ENCODE measurements at regions not wholly inside any gene's neighbourhood (a gene's known extent, or its start where the extent isn't known, plus 50 kb on each side); places are given as distances from the start of the nearest gene placed in this dataset.

DNA sequence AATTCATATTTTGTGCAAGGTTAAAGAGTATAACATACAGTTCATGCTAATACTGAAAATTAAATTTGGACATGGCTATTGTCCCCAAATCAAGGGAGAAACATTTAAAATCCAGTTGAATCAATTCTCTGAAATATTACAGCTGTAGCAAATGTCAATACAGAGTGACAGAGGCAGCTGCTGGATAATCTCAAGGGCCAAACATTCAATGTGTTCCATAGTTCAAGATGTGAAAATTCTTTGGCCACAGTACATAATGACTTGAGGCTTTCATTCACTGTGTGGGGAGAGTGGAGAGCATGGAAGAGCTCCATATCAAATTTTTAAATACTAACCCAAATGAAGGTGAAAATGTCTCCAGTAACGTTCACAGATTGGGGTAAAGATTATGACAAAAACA lies 1192.8 kb upstream of the CADM2 start:
- Histone ChIP-seq H3K27me3 (ENCODE audit: insufficient read depth, low read length) (no peaks in the 10 kb centered on the region), H3K9ac (ENCODE audit: low read depth, low read length) (no peak overlapping the region), H3K9me3 (ENCODE audit: insufficient read depth, low read depth, low read length) (no peaks in the 10 kb centered on the region), H3K36me3 (ENCODE audit: insufficient read depth, low read depth, low read length) (no peaks in the 10 kb centered on the region), H3K4me1 (ENCODE audit: insufficient read depth, low read length) (no peaks in the 10 kb centered on the region), H3K4me3 (ENCODE audit: low read length) (no peak overlapping the region), H3K27ac (ENCODE audit: low read length) (no peak overlapping the region)

GRCh38 chr3:83769791-83770663 lies 1188.8 kb upstream of the CADM2 start:
- Histone ChIP-seq H3K27me3 (ENCODE audit: insufficient read depth, low read length) (no peaks in the 10 kb centered on the region), H3K27ac (ENCODE audit: low read length) (no peak overlapping the region), H3K9ac (ENCODE audit: low read depth, low read length) (no peak overlapping the region), H3K4me1 (ENCODE audit: insufficient read depth, low read length) (no peaks in the 10 kb centered on the region), H3K9me3 (ENCODE audit: insufficient read depth, low read depth, low read length) (no peaks in the 10 kb centered on the region), H3K36me3 (ENCODE audit: insufficient read depth, low read depth, low read length) (no peaks in the 10 kb centered on the region), H3K4me3 (ENCODE audit: low read length) (no peak overlapping the region)

GRCh38 chr3:83770664-83771402 lies 1188.0 kb upstream of the CADM2 start:
- H3K36me3 ChIP-seq (ENCODE audit: insufficient read depth, low read depth, low read length) = no peaks in the 10 kb centered on the region

GRCh38 chr3:83802801-83803200 lies 1156.0 kb upstream of the CADM2 start:
- Histone ChIP-seq H3K27me3 (ENCODE audit: insufficient read depth, low read length) (no peaks in the 10 kb centered on the region), H3K9me3 (ENCODE audit: insufficient read depth, low read depth, low read length) (no peaks in the 10 kb centered on the region), H3K27ac (ENCODE audit: low read length) (no peak overlapping the region), H3K36me3 (ENCODE audit: insufficient read depth, low read depth, low read length) (no peaks in the 10 kb centered on the region), H3K4me1 (ENCODE audit: insufficient read depth, low read length) (no peaks in the 10 kb centered on the region), H3K4me3 (ENCODE audit: low read length) (no peak overlapping the region), H3K9ac (ENCODE audit: low read depth, low read length) (no peak overlapping the region)

More at GRCh38 chr3:83770664-83771402, 1188.0 kb upstream of the CADM2 start:
- Histone ChIP-seq H3K4me3 (ENCODE audit: low read length) (no peak overlapping the region), H3K9me3 (ENCODE audit: insufficient read depth, low read depth, low read length) (no peaks in the 10 kb centered on the region), H3K27ac (ENCODE audit: low read length) (no peak overlapping the region), H3K4me1 (ENCODE audit: insufficient read depth, low read length) (no peaks in the 10 kb centered on the region), H3K27me3 (ENCODE audit: insufficient read depth, low read length) (no peaks in the 10 kb centered on the region), H3K9ac (ENCODE audit: low read depth, low read length) (no peak overlapping the region)

DNA sequence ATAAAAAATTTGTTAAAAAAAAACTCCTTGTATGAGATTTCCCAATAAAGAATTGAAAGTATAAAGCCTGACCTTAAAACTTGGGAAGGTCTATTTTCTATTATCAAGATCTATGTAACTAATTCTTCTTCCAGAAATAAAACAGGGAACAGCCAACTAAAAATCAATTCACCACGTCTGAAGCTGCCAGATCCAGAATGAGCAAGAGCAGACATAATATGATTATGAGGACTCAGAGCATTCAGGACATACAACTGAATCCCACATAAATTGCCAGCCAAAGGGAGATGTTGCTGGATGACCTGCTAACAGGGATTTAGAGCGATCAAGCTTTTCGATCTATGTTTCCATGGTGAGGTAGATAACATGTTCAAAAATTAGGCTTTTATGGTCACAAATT lies 1151.3 kb upstream of the CADM2 start:
- H3K27ac ChIP-seq (ENCODE audit: low read length) = no peak overlapping the region
- H3K9ac ChIP-seq (ENCODE audit: low read depth, low read length) = no peak overlapping the region
- no peaks in the 10 kb centered on the region for H3K4me1 ChIP-seq (ENCODE audit: insufficient read depth, low read length)
- no peaks in the 10 kb centered on the region for H3K36me3 ChIP-seq (ENCODE audit: insufficient read depth, low read depth, low read length)
- no peaks in the 10 kb centered on the region for H3K27me3 ChIP-seq (ENCODE audit: insufficient read depth, low read length)
- peaks cover 7% of the 10 kb centered on the region; the same call in 1 of the 2 replicates for H3K9me3 ChIP-seq (ENCODE audit: insufficient read depth, low read depth, low read length)
- no peak overlapping the region for H3K4me3 ChIP-seq (ENCODE audit: low read length)

- Histone ChIP-seq H3K27ac (ENCODE audit: low read length) (no peak overlapping the region), H3K36me3 (ENCODE audit: insufficient read depth, low read depth, low read length) (no peaks in the 10 kb centered on the region), H3K4me3 (ENCODE audit: low read length) (no peak overlapping the region), H3K4me1 (ENCODE audit: insufficient read depth, low read length) (no peaks in the 10 kb centered on the region), H3K9ac (ENCODE audit: low read depth, low read length) (no peak overlapping the region), H3K9me3 (ENCODE audit: insufficient read depth, low read depth, low read length) (peaks cover 7% of the 10 kb centered on the region; the same call in 1 of the 2 replicates), H3K27me3 (ENCODE audit: insufficient read depth, low read length) (no peaks in the 10 kb centered on the region)
Observed at GRCh38 chr3:83813176-83813575, 1145.6 kb upstream of the CADM2 start.

DNA sequence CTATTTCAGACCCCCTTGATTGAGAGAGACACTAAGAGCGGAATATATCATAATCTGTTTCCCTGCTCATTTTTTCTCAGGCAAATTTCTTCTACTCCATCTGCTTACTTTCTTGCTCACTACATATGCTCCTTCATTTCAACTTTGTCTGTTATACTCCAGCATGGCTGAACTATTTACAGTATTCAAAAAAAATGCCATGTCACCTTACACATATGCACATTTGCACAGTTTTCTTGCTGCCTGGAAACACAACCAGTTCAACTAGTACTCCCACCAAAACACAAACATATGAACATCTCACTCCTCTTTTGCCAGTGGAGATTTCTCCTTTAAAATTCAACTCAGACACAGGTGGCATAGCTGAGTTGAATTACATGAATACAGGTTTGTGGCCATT lies 1142.1 kb upstream of the CADM2 start:
- H3K36me3 ChIP-seq (ENCODE audit: insufficient read depth, low read depth, low read length) = no peaks in the 10 kb centered on the region
- H3K4me1 ChIP-seq (ENCODE audit: insufficient read depth, low read length) = no peaks in the 10 kb centered on the region
- H3K9ac ChIP-seq (ENCODE audit: low read depth, low read length) = no peak overlapping the region
- H3K27me3 ChIP-seq (ENCODE audit: insufficient read depth, low read length) = no peaks in the 10 kb centered on the region
- H3K27ac ChIP-seq (ENCODE audit: low read length) = no peak overlapping the region
- H3K4me3 ChIP-seq (ENCODE audit: low read length) = no peak overlapping the region
- H3K9me3 ChIP-seq (ENCODE audit: insufficient read depth, low read depth, low read length) = no peaks in the 10 kb centered on the region; the same call in 1 of the 2 replicates

DNA sequence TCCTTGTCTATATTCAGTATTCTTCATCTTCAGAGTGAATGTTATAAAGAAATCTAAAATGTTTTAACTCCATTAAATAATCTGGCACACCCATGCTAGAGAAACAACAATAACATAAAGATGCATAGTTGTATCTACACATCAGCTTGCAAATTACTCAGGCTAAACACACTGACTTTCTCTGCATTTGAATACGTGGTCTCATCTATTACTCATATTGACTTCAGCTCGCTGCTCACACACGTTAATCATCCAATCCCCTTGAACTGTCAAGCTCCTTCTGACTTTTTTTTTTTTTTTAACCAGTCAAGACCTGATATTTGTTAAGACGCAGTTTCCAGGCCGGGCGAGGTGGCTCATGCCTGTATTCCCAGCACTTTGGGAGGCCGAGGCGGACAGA lies 1137.3 kb upstream of the CADM2 start:
- Histone ChIP-seq H3K27me3 (ENCODE audit: insufficient read depth, low read length) (no peaks in the 10 kb centered on the region), H3K9ac (ENCODE audit: low read depth, low read length) (no peak overlapping the region), H3K36me3 (ENCODE audit: insufficient read depth, low read depth, low read length) (no peaks in the 10 kb centered on the region), H3K27ac (ENCODE audit: low read length) (no peak overlapping the region), H3K9me3 (ENCODE audit: insufficient read depth, low read depth, low read length) (no peaks in the 10 kb centered on the region), H3K4me3 (ENCODE audit: low read length) (no peak overlapping the region), H3K4me1 (ENCODE audit: insufficient read depth, low read length) (no peaks in the 10 kb centered on the region)

DNA sequence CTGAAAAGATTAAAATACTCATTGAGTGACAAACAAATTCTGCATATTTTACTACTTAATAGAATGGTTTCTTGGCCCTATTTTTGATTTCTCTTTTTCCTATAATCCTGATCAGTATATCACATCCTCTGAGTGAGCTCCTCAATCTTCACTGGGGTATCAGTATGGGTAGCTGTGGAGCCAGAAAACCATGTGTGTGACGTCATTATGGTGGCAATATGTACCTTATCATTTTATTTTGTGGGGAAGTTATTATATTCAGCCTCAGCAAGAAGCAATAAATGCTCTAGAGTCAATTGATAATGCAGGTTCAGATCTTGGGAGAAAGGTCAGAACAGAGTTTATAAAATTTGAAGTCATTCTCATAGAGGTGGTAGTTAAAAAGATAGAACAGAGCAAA lies 1135.7 kb upstream of the CADM2 start:
- Histone ChIP-seq H3K9me3 (ENCODE audit: insufficient read depth, low read depth, low read length) (no peaks in the 10 kb centered on the region), H3K4me1 (ENCODE audit: insufficient read depth, low read length) (no peaks in the 10 kb centered on the region), H3K36me3 (ENCODE audit: insufficient read depth, low read depth, low read length) (no peaks in the 10 kb centered on the region), H3K4me3 (ENCODE audit: low read length) (no peak overlapping the region), H3K9ac (ENCODE audit: low read depth, low read length) (no peak overlapping the region), H3K27ac (ENCODE audit: low read length) (no peak overlapping the region), H3K27me3 (ENCODE audit: insufficient read depth, low read length) (no peaks in the 10 kb centered on the region)

DNA sequence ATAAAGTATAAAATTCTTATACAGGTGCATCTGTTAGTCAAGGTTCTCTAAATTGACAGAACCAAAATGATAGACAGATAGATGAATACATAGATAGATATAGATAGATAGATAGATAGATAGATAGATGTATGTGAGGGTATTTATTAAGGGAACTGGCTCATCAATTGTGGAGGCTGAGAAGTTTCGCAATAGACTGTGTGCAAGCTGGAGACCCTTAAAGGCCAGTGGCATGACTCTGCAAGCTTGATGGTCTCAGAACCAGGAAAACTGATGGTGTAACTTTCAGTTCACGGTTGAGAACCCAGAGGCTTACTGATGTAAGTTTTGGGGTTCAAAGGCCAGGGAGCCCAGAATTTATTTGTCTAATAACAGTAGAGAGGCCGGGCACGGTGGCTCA lies 1123.7 kb upstream of the CADM2 start:
- Histone ChIP-seq H3K27ac (ENCODE audit: low read length) (no peak overlapping the region), H3K36me3 (ENCODE audit: insufficient read depth, low read depth, low read length) (no peaks in the 10 kb centered on the region), H3K4me1 (ENCODE audit: insufficient read depth, low read length) (no peaks in the 10 kb centered on the region), H3K9ac (ENCODE audit: low read depth, low read length) (no peak overlapping the region), H3K27me3 (ENCODE audit: insufficient read depth, low read length) (no peaks in the 10 kb centered on the region), H3K9me3 (ENCODE audit: insufficient read depth, low read depth, low read length) (peaks cover 11% of the 10 kb centered on the region), H3K4me3 (ENCODE audit: low read length) (no peak overlapping the region)

- Histone ChIP-seq H3K9ac (ENCODE audit: low read depth, low read length) (no peak overlapping the region), H3K27ac (ENCODE audit: low read length) (no peak overlapping the region), H3K27me3 (ENCODE audit: insufficient read depth, low read length) (no peaks in the 10 kb centered on the region), H3K4me1 (ENCODE audit: insufficient read depth, low read length) (no peaks in the 10 kb centered on the region), H3K36me3 (ENCODE audit: insufficient read depth, low read depth, low read length) (no peaks in the 10 kb centered on the region), H3K9me3 (ENCODE audit: insufficient read depth, low read depth, low read length) (peaks cover 11% of the 10 kb centered on the region), H3K4me3 (ENCODE audit: low read length) (no peak overlapping the region)
Observed at GRCh38 chr3:83842511-83842910, 1116.3 kb upstream of the CADM2 start.

DNA sequence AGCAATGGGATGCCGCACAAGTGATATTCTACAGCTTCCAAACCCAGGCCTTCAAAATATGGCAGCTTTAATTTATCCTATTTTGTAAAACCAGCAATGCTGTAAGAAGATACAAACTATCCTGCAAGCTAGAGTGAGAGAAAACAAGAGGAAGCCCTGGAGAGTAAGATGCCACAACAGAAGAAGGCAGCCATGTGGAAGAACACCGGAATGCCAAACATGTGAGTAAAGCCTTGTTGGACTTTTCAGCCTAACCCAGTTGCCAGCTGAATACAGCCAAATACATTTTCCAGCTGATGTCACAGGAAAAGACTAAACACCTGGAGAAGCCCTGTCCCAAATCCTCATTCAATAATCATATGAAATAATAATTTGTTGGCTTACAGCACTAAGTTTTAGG lies 1115.1 kb upstream of the CADM2 start:
- H3K4me1 ChIP-seq (ENCODE audit: insufficient read depth, low read length) = no peaks in the 10 kb centered on the region

More for the DNA sequence above, 1115.1 kb upstream of the CADM2 start:
- no peak overlapping the region for H3K4me3 ChIP-seq (ENCODE audit: low read length)
- peaks cover 3% of the 10 kb centered on the region; the same call in 1 of the 2 replicates for H3K9me3 ChIP-seq (ENCODE audit: insufficient read depth, low read depth, low read length)
- H3K27ac ChIP-seq (ENCODE audit: low read length) = no peak overlapping the region
- no peaks in the 10 kb centered on the region for H3K36me3 ChIP-seq (ENCODE audit: insufficient read depth, low read depth, low read length)
- no peaks in the 10 kb centered on the region for H3K27me3 ChIP-seq (ENCODE audit: insufficient read depth, low read length)
- H3K9ac ChIP-seq (ENCODE audit: low read depth, low read length) = no peak overlapping the region
